ENCODE measurements at regions not wholly inside any gene's neighbourhood (a gene's known extent, or its start where the extent isn't known, plus 50 kb on each side); places are given as distances from the start of the nearest gene placed in this dataset.
"Not testable (repeated sequence)": the region's sequence is repeated elsewhere in the genome, so short reads cannot be mapped to it uniquely, and the experiment has no call there.

- Histone ChIP-seq H3K27ac (ENCODE audit: low read depth, low read length, poor library complexity, severe bottlenecking) (no peak overlapping the region), H3F3A (ENCODE audit: insufficient read depth, low read length) (no peaks in the 10 kb centered on the region), H3K9me3 (ENCODE audit: low read length) (no peaks in the 10 kb centered on the region), H3K79me2 (ENCODE audit: insufficient read depth, low read length) (no peaks in the 10 kb centered on the region), H3K27me3 (ENCODE audit: insufficient read depth, low read length) (no peaks in the 10 kb centered on the region), H3K9me2 (ENCODE audit: low read depth, low read length) (no peaks in the 10 kb centered on the region), H4K20me1 (ENCODE audit: insufficient read depth, low read length) (no peaks in the 10 kb centered on the region), H3K4me1 (ENCODE audit: insufficient read depth, low read length, severe bottlenecking) (no peaks in the 10 kb centered on the region), H2AFZ (ENCODE audit: low read length) (no peak overlapping the region), H3K4me3 (ENCODE audit: low read depth, low read length, poor library complexity, severe bottlenecking) (no peak overlapping the region), H3K9ac (ENCODE audit: low read length) (no peak overlapping the region), H3K4me2 (ENCODE audit: low read length) (no peak overlapping the region), H3K36me3 (ENCODE audit: insufficient read depth, low read length) (no peaks in the 10 kb centered on the region)
- TF ChIP-seq CTCF (IDR thresholded peaks at IDR 0.05; ENCODE audit: low read length) = no peak
- TF ChIP-seq EZH2 (IDR thresholded peaks at IDR 0.05; ENCODE audit: borderline replicate concordance, low read length) = no peak
Measured at GRCh38 chr5:8839361-8840055, 706.4 kb downstream of the SEMA5A start.

GRCh38 chr5:8840237-8840636, 705.6 kb downstream of the SEMA5A start:
- H3K4me1 ChIP-seq (ENCODE audit: insufficient read depth, low read length, severe bottlenecking) = no peaks in the 10 kb centered on the region
- no peaks in the 10 kb centered on the region for H3K36me3 ChIP-seq (ENCODE audit: insufficient read depth, low read length)
- no peaks in the 10 kb centered on the region for H3F3A ChIP-seq (ENCODE audit: insufficient read depth, low read length)
- no peaks in the 10 kb centered on the region for H3K9me2 ChIP-seq (ENCODE audit: low read depth, low read length)
- H3K9ac ChIP-seq (ENCODE audit: low read length) = no peak overlapping the region
- no peaks in the 10 kb centered on the region for H3K27me3 ChIP-seq (ENCODE audit: insufficient read depth, low read length)
- H3K79me2 ChIP-seq (ENCODE audit: insufficient read depth, low read length) = no peaks in the 10 kb centered on the region
- no peak overlapping the region for H2AFZ ChIP-seq (ENCODE audit: low read length)
- H3K9me3 ChIP-seq (ENCODE audit: low read length) = no peaks in the 10 kb centered on the region
- no peak for TF ChIP-seq EZH2 (IDR thresholded peaks at IDR 0.05; ENCODE audit: borderline replicate concordance, low read length)
- no peak overlapping the region for H3K4me3 ChIP-seq (ENCODE audit: low read depth, low read length, poor library complexity, severe bottlenecking)
- no peaks in the 10 kb centered on the region for H4K20me1 ChIP-seq (ENCODE audit: insufficient read depth, low read length)
- H3K4me2 ChIP-seq (ENCODE audit: low read length) = no peak overlapping the region
- H3K27ac ChIP-seq (ENCODE audit: low read depth, low read length, poor library complexity, severe bottlenecking) = no peak overlapping the region

- H3K27me3 ChIP-seq (ENCODE audit: insufficient read depth, low read length); H3K9me3 ChIP-seq (ENCODE audit: low read length); H3K9ac ChIP-seq (ENCODE audit: low read length); H4K20me1 ChIP-seq (ENCODE audit: insufficient read depth, low read length); H3K27ac ChIP-seq (ENCODE audit: low read depth, low read length, poor library complexity, severe bottlenecking); H2AFZ ChIP-seq (ENCODE audit: low read length); H3F3A ChIP-seq (ENCODE audit: insufficient read depth, low read length); H3K79me2 ChIP-seq (ENCODE audit: insufficient read depth, low read length); H3K36me3 ChIP-seq (ENCODE audit: insufficient read depth, low read length); H3K4me3 ChIP-seq (ENCODE audit: low read depth, low read length, poor library complexity, severe bottlenecking); H3K4me1 ChIP-seq (ENCODE audit: insufficient read depth, low read length, severe bottlenecking); H3K4me2 ChIP-seq (ENCODE audit: low read length); H3K9me2 ChIP-seq (ENCODE audit: low read depth, low read length): not testable (repeated sequence)
Measured at GRCh38 chr5:8840746-8841145, 705.1 kb downstream of the SEMA5A start.

- H3K4me1 ChIP-seq (ENCODE audit: insufficient read depth, low read length, severe bottlenecking) = no peaks in the 10 kb centered on the region
- no peaks in the 10 kb centered on the region for H3K36me3 ChIP-seq (ENCODE audit: insufficient read depth, low read length)
- no peaks in the 10 kb centered on the region for H3F3A ChIP-seq (ENCODE audit: insufficient read depth, low read length)
- no peak overlapping the region for H2AFZ ChIP-seq (ENCODE audit: low read length)
- no peak overlapping the region for H3K9ac ChIP-seq (ENCODE audit: low read length)
- H3K9me3 ChIP-seq (ENCODE audit: low read length) = no peaks in the 10 kb centered on the region
- H3K4me3 ChIP-seq (ENCODE audit: low read depth, low read length, poor library complexity, severe bottlenecking) = no peak overlapping the region
- no peaks in the 10 kb centered on the region for H3K79me2 ChIP-seq (ENCODE audit: insufficient read depth, low read length)
- H3K9me2 ChIP-seq (ENCODE audit: low read depth, low read length) = no peaks in the 10 kb centered on the region
- TF ChIP-seq EZH2 (IDR thresholded peaks at IDR 0.05; ENCODE audit: borderline replicate concordance, low read length) = no peak
- TF ChIP-seq CTCF (IDR thresholded peaks at IDR 0.05; ENCODE audit: low read length) = no peak
- H3K27me3 ChIP-seq (ENCODE audit: insufficient read depth, low read length) = no peaks in the 10 kb centered on the region
- H3K27ac ChIP-seq (ENCODE audit: low read depth, low read length, poor library complexity, severe bottlenecking) = no peak overlapping the region
- no peaks in the 10 kb centered on the region for H4K20me1 ChIP-seq (ENCODE audit: insufficient read depth, low read length)
- H3K4me2 ChIP-seq (ENCODE audit: low read length) = no peak overlapping the region
Measured at GRCh38 chr5:8842971-8843551, 702.8 kb downstream of the SEMA5A start.

Data from OCI-LY1 (cell line).